HL-60 (cell line): ENCODE measurements at regions not wholly inside any gene's neighbourhood (a gene's known extent, or its start where the extent isn't known, plus 50 kb on each side); places are given as distances from the start of the nearest gene placed in this dataset.

Source experiments
- TF ChIP-seq, protein P1 (sequence below): IDR thresholded peaks from one replicate; pipeline ENCODE4 v1.5.1; 2011; ENCODE audit warnings: low read length, control low read depth, inconsistent platforms; ENCODE audit not compliant: insufficient read depth
- TF ChIP-seq, protein P2 (sequence below): IDR thresholded peaks from 2 replicates; pipeline ENCODE4 v1.6.1; 2012; ENCODE audit warnings: low read depth; ENCODE audit not compliant: insufficient replicate concordance

DNA sequence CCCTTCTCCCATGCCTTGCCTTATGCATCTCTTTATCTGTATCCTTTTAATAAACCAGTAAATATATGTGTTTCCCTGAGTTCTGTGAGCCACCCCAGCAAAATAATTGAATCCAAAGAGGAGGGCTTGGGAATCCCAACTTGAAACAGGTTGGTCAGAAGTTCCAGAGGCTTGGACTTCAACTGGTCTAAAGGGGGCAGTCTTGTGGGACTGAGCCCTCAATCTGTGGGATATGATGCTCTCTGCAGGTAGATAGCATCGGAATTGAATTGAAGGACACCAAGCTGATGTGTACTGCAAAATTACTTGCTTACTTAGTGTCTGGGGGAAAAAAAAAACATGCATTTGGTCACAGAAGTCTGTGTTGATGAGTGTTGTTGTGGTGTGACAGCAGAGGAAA, 1033.5 kb upstream of the TMEFF2 start:
- TF ChIP-seq, protein P1, sequence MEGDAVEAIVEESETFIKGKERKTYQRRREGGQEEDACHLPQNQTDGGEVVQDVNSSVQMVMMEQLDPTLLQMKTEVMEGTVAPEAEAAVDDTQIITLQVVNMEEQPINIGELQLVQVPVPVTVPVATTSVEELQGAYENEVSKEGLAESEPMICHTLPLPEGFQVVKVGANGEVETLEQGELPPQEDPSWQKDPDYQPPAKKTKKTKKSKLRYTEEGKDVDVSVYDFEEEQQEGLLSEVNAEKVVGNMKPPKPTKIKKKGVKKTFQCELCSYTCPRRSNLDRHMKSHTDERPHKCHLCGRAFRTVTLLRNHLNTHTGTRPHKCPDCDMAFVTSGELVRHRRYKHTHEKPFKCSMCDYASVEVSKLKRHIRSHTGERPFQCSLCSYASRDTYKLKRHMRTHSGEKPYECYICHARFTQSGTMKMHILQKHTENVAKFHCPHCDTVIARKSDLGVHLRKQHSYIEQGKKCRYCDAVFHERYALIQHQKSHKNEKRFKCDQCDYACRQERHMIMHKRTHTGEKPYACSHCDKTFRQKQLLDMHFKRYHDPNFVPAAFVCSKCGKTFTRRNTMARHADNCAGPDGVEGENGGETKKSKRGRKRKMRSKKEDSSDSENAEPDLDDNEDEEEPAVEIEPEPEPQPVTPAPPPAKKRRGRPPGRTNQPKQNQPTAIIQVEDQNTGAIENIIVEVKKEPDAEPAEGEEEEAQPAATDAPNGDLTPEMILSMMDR: no peak
- TF ChIP-seq, protein P2, sequence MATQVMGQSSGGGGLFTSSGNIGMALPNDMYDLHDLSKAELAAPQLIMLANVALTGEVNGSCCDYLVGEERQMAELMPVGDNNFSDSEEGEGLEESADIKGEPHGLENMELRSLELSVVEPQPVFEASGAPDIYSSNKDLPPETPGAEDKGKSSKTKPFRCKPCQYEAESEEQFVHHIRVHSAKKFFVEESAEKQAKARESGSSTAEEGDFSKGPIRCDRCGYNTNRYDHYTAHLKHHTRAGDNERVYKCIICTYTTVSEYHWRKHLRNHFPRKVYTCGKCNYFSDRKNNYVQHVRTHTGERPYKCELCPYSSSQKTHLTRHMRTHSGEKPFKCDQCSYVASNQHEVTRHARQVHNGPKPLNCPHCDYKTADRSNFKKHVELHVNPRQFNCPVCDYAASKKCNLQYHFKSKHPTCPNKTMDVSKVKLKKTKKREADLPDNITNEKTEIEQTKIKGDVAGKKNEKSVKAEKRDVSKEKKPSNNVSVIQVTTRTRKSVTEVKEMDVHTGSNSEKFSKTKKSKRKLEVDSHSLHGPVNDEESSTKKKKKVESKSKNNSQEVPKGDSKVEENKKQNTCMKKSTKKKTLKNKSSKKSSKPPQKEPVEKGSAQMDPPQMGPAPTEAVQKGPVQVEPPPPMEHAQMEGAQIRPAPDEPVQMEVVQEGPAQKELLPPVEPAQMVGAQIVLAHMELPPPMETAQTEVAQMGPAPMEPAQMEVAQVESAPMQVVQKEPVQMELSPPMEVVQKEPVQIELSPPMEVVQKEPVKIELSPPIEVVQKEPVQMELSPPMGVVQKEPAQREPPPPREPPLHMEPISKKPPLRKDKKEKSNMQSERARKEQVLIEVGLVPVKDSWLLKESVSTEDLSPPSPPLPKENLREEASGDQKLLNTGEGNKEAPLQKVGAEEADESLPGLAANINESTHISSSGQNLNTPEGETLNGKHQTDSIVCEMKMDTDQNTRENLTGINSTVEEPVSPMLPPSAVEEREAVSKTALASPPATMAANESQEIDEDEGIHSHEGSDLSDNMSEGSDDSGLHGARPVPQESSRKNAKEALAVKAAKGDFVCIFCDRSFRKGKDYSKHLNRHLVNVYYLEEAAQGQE: no peak
